Astrocyte (in vitro differentiated cells and primary cell): ENCODE measurements at regions not wholly inside any gene's neighbourhood (a gene's known extent, or its start where the extent isn't known, plus 50 kb on each side); places are given as distances from the start of the nearest gene placed in this dataset.

Experiments
- DNase-seq: peaks from one replicate; pipeline ENCODE4 v3.0.0-alpha.2; 2010; ENCODE audit warnings: low read depth
- FAIRE-seq: peaks from 2 replicates; lab custom pipeline; 2011; peaks lifted over from hg19 to GRCh38; lab: Jason Lieb, UNC
- H2AFZ ChIP-seq: 2 replicates; pipeline ENCODE4 v1.6.0; 2012; ENCODE audit warnings: low read depth, low read length, inconsistent platforms
- H3K27ac ChIP-seq: 2 replicates; pipeline ENCODE4 v1.5.1; 2011; ENCODE audit warnings: low read depth, low read length, inconsistent platforms
- H3K27me3 ChIP-seq: 2 replicates; pipeline ENCODE4 v1.6.0; 2011; ENCODE audit warnings: low read length, inconsistent platforms; ENCODE audit not compliant: insufficient read depth
- H3K36me3 ChIP-seq: 2 replicates; pipeline ENCODE4 v1.5.1; 2011; ENCODE audit warnings: low read length, inconsistent platforms; ENCODE audit not compliant: insufficient read depth
- H3K4me1 ChIP-seq: 2 replicates; pipeline ENCODE4 v1.5.1; 2011; ENCODE audit warnings: low read length, inconsistent platforms; ENCODE audit not compliant: insufficient read depth
- H3K4me2 ChIP-seq: 2 replicates; pipeline ENCODE4 v1.6.0; 2012; ENCODE audit warnings: low read length, inconsistent platforms
- H3K4me3 ChIP-seq: 2 replicates; pipeline ENCODE4 v1.5.1; 2011; ENCODE audit warnings: low read depth, mild to moderate bottlenecking, low read length, inconsistent platforms; ENCODE audit not compliant: insufficient read depth
- H3K79me2 ChIP-seq: 2 replicates; pipeline ENCODE4 v1.6.0; 2012; ENCODE audit warnings: mild to moderate bottlenecking, low read length, inconsistent platforms; ENCODE audit not compliant: insufficient read depth
- H3K9ac ChIP-seq: 2 replicates; pipeline ENCODE4 v1.6.0; 2012; ENCODE audit warnings: mild to moderate bottlenecking, low read length, inconsistent platforms
- H3K9me3 ChIP-seq: 2 replicates; pipeline ENCODE4 v1.5.1; 2012; ENCODE audit warnings: low read depth, mild to moderate bottlenecking, low read length, inconsistent platforms; ENCODE audit not compliant: insufficient read depth
- H4K20me1 ChIP-seq: 2 replicates; pipeline ENCODE4 v1.6.0; 2012; ENCODE audit warnings: low read length, inconsistent platforms; ENCODE audit not compliant: insufficient read depth
- H3K27ac Mint-ChIP-seq: one replicate; pipeline ENCODE4 v1.8.0; 2021; ENCODE audit warnings: mild to moderate bottlenecking, mixed read lengths; ENCODE audit not compliant: unreplicated experiment
- H3K27me3 Mint-ChIP-seq: one replicate; pipeline ENCODE4 v1.8.0; 2021; ENCODE audit warnings: low read depth, mixed read lengths; ENCODE audit not compliant: unreplicated experiment
- H3K36me3 Mint-ChIP-seq: one replicate; pipeline ENCODE4 v1.8.0; 2021; ENCODE audit warnings: low read depth, mixed read lengths; ENCODE audit not compliant: unreplicated experiment
- H3K4me1 Mint-ChIP-seq: one replicate; pipeline ENCODE4 v1.8.0; 2021; ENCODE audit warnings: low read depth, mixed read lengths; ENCODE audit not compliant: unreplicated experiment
- H3K4me3 Mint-ChIP-seq: one replicate; pipeline ENCODE4 v1.8.0; 2021; ENCODE audit warnings: mild to moderate bottlenecking, moderate library complexity, mixed read lengths; ENCODE audit not compliant: unreplicated experiment
- H3K9me3 Mint-ChIP-seq: one replicate; pipeline ENCODE4 v1.8.0; 2021; ENCODE audit warnings: mild to moderate bottlenecking, mixed read lengths; ENCODE audit not compliant: unreplicated experiment
- CTCF ChIP-seq: IDR thresholded peaks from 2 replicates; pipeline ENCODE4 v1.5.1; 2011; ENCODE audit warnings: low read depth, mild to moderate bottlenecking, inconsistent platforms, low read length, moderate library complexity; ENCODE audit not compliant: insufficient read depth
- EZH2 ChIP-seq: IDR thresholded peaks from 2 replicates; pipeline ENCODE4 v1.6.1; 2012; ENCODE audit warnings: mild to moderate bottlenecking, low read length, inconsistent platforms; ENCODE audit not compliant: insufficient read depth

GRCh38 chr4:162871990-162872389 lies 294.7 kb downstream of the NAF1 start:
- H3K9me3 ChIP-seq = no peaks in the 10 kb centered on the region
- FAIRE-seq (no peak), DNase-seq (no peak)
- H3K9ac ChIP-seq = no peak overlapping the region
- no peak for TF ChIP-seq EZH2
- no peak for TF ChIP-seq CTCF
- no peak overlapping the region for H2AFZ ChIP-seq
- H3K27me3 Mint-ChIP-seq = no peaks in the 10 kb centered on the region
- H3K4me3 Mint-ChIP-seq = no peak overlapping the region
- H3K27me3 ChIP-seq = no peaks in the 10 kb centered on the region
- H4K20me1 ChIP-seq = no peaks in the 10 kb centered on the region
- H3K4me1 Mint-ChIP-seq = peaks cover 4% of the 10 kb centered on the region
- no peak overlapping the region for H3K4me2 ChIP-seq
- H3K27ac ChIP-seq = no peak overlapping the region
- H3K4me1 ChIP-seq = no peaks in the 10 kb centered on the region
- no peak overlapping the region for H3K27ac Mint-ChIP-seq
- H3K9me3 Mint-ChIP-seq = peaks cover 4% of the 10 kb centered on the region
- no peaks in the 10 kb centered on the region for H3K36me3 Mint-ChIP-seq
- no peaks in the 10 kb centered on the region for H3K79me2 ChIP-seq
- H3K36me3 ChIP-seq = no peaks in the 10 kb centered on the region
- no peak overlapping the region for H3K4me3 ChIP-seq

- no peaks in the 10 kb centered on the region for H3K27me3 ChIP-seq
- no peak for FAIRE-seq
- no peak overlapping the region for H2AFZ ChIP-seq
- H3K4me1 ChIP-seq = no peaks in the 10 kb centered on the region
- peaks cover 8% of the 10 kb centered on the region for H3K9me3 Mint-ChIP-seq
- no peaks in the 10 kb centered on the region for H3K36me3 ChIP-seq
- H3K27ac Mint-ChIP-seq = no peak overlapping the region
- H3K79me2 ChIP-seq = no peaks in the 10 kb centered on the region
- H3K4me2 ChIP-seq = no peak overlapping the region
- no peaks in the 10 kb centered on the region for H4K20me1 ChIP-seq
- H3K9ac ChIP-seq = no peak overlapping the region
- H3K4me3 Mint-ChIP-seq = no peak overlapping the region
- no peak for DNase-seq
- H3K9me3 ChIP-seq = no peaks in the 10 kb centered on the region
- no peak overlapping the region for H3K27ac ChIP-seq
- no peaks in the 10 kb centered on the region for H3K27me3 Mint-ChIP-seq
- TF ChIP-seq EZH2 (no peak), CTCF (no peak)
- H3K36me3 Mint-ChIP-seq = no peaks in the 10 kb centered on the region
- no peaks in the 10 kb centered on the region for H3K4me1 Mint-ChIP-seq
- no peak overlapping the region for H3K4me3 ChIP-seq
These were observed 297.5 kb downstream of the NAF1 start for GRCh38 chr4:162869157-162869556.

- no peak for TF ChIP-seq CTCF
- TF ChIP-seq EZH2 = no peak
- Mint-ChIP-seq H3K9me3 (peaks cover 8% of the 10 kb centered on the region), H3K4me3 (no peak overlapping the region), H3K4me1 (no peaks in the 10 kb centered on the region), H3K36me3 (no peaks in the 10 kb centered on the region), H3K27ac (no peak overlapping the region), H3K27me3 (no peaks in the 10 kb centered on the region)
- Histone ChIP-seq H3K36me3 (no peaks in the 10 kb centered on the region), H3K4me3 (no peak overlapping the region), H3K4me1 (no peaks in the 10 kb centered on the region), H3K4me2 (no peak overlapping the region), H3K27me3 (no peaks in the 10 kb centered on the region), H2AFZ (no peak overlapping the region), H3K9ac (no peak overlapping the region), H3K9me3 (no peaks in the 10 kb centered on the region), H3K27ac (no peak overlapping the region), H4K20me1 (no peaks in the 10 kb centered on the region), H3K79me2 (no peaks in the 10 kb centered on the region)
- no peak for DNase-seq
- no peak for FAIRE-seq
These were observed 300.1 kb downstream of the NAF1 start for GRCh38 chr4:162866565-162866964.
